ENCODE measurements at regions not wholly inside any gene's neighbourhood (a gene's known extent, or its start where the extent isn't known, plus 50 kb on each side); places are given as distances from the start of the nearest gene placed in this dataset.

- TF ChIP-seq REST (tag by site-specific recombination; IDR thresholded peaks at IDR 0.05) (no peak), ZNF391 (tag by site-specific recombination; IDR thresholded peaks at IDR 0.05; ENCODE audit: borderline replicate concordance, low read depth) (no peak), CTCF (tag by site-specific recombination; IDR thresholded peaks at IDR 0.05) (no peak), MYNN (tag by site-specific recombination; IDR thresholded peaks at IDR 0.05; ENCODE audit: borderline replicate concordance) (no peak), ZNF239 (tag by site-specific recombination; IDR thresholded peaks at IDR 0.05) (no peak), ZBTB21 (tag by site-specific recombination; IDR thresholded peaks at IDR 0.05) (no peak), ZNF274 (IDR thresholded peaks at IDR 0.05; ENCODE audit: low read length) (no peak), ZNF274 (tag by site-specific recombination; IDR thresholded peaks at IDR 0.05; ENCODE audit: borderline replicate concordance) (no peak), SETDB1 (IDR thresholded peaks at IDR 0.05; ENCODE audit: insufficient read length, low read length) (no peak), YY1 (tag by site-specific recombination; IDR thresholded peaks at IDR 0.05) (no peak), PBX3 (CRISPR knock-in tag; IDR thresholded peaks at IDR 0.05) (no peak), SP3 (tag by site-specific recombination; IDR thresholded peaks at IDR 0.05) (no peak), ZNF280C (tag by site-specific recombination; IDR thresholded peaks at IDR 0.05) (no peak)
Observed at GRCh38 chr14:44438936-44439335, 68.1 kb downstream of the FSCB start.

All from HEK293 (cell line).